Thyroid gland (tissue), 4 donors: ENCODE measurements at regions not wholly inside any gene's neighbourhood (a gene's known extent, or its start where the extent isn't known, plus 50 kb on each side); places are given as distances from the start of the nearest gene placed in this dataset.

Experiments
- POLR2A ChIP-seq, 2 donors: fragments of 450-650 bp; IDR thresholded peaks; one replicate each; pipeline ENCODE4 v1.6.1; 2017; ENCODE audit warnings: antibody characterized with exemption in 2 of 2, mild to moderate bottlenecking in 2 of 2, moderate library complexity in 1 of 2
- TF ChIP-seq, protein P1 (sequence below), 6 experiments: fragments of 200-600 bp in 3 of 6; fragments of 450-650 bp in 3 of 6; sonication (generic) in 3 of 6; IDR thresholded peaks; one replicate each; pipeline ENCODE4 v1.5.1; 2016 to 2019; ENCODE audit warnings: antibody characterized with exemption in 6 of 6, mild to moderate bottlenecking in 2 of 6, inconsistent platforms in 1 of 6, moderate library complexity in 1 of 6

DNA sequence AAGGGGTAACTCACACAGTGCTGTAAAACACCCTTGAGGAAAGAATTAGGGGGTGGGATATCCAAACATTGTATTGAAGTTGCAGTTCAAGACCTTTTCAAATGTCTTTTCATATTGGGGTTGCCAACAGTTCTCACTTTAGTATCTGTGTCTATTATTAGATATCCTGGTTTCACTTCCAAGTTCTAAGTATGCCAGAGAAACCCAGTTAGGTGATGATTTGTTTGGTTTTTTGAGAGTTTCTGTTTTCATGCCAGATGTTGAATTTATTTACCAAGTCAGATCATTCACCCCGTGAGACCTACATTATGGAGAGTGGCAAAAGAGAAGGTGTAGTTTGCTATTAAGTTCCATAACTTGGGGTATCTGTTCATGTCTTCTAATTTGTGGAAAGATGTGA, 64.5 kb downstream of the C9orf152 start:
- no peak for TF ChIP-seq POLR2A (IDR thresholded peaks at IDR 0.05)
- TF ChIP-seq, protein P1, sequence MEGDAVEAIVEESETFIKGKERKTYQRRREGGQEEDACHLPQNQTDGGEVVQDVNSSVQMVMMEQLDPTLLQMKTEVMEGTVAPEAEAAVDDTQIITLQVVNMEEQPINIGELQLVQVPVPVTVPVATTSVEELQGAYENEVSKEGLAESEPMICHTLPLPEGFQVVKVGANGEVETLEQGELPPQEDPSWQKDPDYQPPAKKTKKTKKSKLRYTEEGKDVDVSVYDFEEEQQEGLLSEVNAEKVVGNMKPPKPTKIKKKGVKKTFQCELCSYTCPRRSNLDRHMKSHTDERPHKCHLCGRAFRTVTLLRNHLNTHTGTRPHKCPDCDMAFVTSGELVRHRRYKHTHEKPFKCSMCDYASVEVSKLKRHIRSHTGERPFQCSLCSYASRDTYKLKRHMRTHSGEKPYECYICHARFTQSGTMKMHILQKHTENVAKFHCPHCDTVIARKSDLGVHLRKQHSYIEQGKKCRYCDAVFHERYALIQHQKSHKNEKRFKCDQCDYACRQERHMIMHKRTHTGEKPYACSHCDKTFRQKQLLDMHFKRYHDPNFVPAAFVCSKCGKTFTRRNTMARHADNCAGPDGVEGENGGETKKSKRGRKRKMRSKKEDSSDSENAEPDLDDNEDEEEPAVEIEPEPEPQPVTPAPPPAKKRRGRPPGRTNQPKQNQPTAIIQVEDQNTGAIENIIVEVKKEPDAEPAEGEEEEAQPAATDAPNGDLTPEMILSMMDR (IDR thresholded peaks at IDR 0.05), result no peak
